CD4-positive, alpha-beta T cell treated with Interleukin-2 at 100 ng/mL for 4 hours (primary cell): ENCODE measurements at regions not wholly inside any gene's neighbourhood (a gene's known extent, or its start where the extent isn't known, plus 50 kb on each side); places are given as distances from the start of the nearest gene placed in this dataset.

ENCODE experiments used
- DNase-seq: peaks from one replicate; pipeline ENCODE4 v3.0.0-alpha.2; 2020; ENCODE audit warnings: low spot score

- no peak for DNase-seq
Measured at GRCh38 chr2:7598402-7598801, 681.2 kb downstream of the RNF144A start.

GRCh38 chr2:7599462-7600258, 682.4 kb downstream of the RNF144A start:
- DNase-seq, result no peak

- no peak for DNase-seq
Measured at GRCh38 chr2:7601990-7602389, 684.8 kb downstream of the RNF144A start.

DNA sequence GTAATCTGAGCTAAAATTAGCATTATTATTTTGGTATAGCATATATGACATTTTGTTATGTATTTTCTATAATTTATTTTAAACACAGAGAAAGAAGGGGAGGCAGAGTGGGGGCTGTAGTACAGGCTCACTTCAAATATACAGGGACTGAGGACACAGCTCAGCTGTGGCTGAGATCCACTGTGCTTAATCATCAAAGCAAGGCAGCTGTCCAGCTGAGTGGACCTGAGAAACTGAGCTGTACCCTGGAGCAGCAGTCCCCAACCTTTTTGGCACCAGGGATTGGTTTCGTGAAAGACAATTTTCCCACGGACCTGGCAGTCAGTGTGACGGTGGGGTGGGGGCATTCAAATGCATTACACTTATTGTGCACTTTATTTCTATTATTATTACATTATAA, 687.2 kb downstream of the RNF144A start:
- no peak for DNase-seq

- no peak for DNase-seq
Measured at GRCh38 chr2:7607441-7608173, 690.4 kb downstream of the RNF144A start.

- no peak for DNase-seq
Measured at GRCh38 chr2:7609556-7609955, 692.3 kb downstream of the RNF144A start.

DNA sequence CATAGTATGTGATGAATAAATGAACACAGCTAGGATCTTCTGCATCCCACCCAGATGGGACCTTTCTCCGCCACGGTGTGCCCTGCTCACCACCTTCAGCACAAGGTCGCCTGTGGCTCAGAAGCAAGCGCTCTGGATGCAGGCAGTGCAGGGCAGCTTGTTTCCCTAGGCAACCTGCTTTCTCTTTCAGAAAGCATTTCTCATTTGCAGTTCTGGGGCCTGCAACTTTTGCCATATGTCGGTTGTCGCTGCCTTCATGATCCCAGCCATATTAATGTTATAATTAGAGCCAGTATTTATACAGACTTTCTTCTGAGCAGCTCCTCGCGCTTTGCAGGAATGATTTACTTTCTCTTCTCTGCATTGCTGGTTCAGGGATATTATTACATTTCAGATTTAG, 692.8 kb downstream of the RNF144A start:
- DNase-seq, result no peak

- DNase-seq, result no peak
Measured at GRCh38 chr2:7611750-7612149, 694.5 kb downstream of the RNF144A start.

GRCh38 chr2:7612969-7613368, 695.8 kb downstream of the RNF144A start:
- no peak for DNase-seq

- no peak for DNase-seq
Measured at GRCh38 chr2:7613831-7614230, 696.6 kb downstream of the RNF144A start.

DNA sequence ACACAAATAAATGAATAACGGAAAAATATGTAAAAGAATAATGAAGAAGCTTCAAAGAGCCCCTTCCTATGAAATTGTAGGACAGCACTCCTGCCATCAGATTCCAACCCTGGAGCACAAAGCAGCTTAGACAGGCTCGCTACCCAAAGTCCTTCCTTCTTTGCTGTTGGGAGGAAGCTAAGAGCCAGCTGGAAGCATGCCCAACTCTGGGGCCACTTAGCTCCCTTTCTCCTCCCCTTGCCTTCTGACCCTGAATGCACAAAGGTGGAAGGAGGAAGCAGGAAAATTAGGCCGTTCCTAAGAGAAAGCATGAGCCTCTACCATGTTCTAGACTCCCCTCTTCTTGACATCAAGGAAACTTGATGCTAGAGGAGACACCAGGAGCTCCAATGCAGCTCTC, 700.8 kb downstream of the RNF144A start:
- DNase-seq, result no peak

GRCh38 chr2:7619203-7619970, 702.2 kb downstream of the RNF144A start:
- no peak for DNase-seq

DNA sequence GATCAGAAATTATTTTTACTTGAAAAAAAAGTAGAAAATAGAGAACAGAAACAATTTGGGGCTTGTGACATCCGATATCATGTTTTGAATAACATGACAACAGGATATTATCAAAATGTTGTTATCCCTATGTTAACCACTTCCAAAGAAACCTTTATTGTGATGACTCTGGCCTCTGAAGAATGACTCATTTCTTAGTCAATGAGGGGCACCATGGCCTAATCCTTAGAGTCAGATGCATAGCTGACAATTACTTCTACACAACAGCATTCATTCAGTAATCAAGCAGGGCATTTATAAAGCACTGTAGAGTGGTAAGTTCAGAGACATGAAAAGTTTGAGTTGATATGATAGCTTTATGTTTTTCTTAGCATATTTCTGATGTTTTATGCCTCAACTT, 703.0 kb downstream of the RNF144A start:
- DNase-seq, result no peak

DNA sequence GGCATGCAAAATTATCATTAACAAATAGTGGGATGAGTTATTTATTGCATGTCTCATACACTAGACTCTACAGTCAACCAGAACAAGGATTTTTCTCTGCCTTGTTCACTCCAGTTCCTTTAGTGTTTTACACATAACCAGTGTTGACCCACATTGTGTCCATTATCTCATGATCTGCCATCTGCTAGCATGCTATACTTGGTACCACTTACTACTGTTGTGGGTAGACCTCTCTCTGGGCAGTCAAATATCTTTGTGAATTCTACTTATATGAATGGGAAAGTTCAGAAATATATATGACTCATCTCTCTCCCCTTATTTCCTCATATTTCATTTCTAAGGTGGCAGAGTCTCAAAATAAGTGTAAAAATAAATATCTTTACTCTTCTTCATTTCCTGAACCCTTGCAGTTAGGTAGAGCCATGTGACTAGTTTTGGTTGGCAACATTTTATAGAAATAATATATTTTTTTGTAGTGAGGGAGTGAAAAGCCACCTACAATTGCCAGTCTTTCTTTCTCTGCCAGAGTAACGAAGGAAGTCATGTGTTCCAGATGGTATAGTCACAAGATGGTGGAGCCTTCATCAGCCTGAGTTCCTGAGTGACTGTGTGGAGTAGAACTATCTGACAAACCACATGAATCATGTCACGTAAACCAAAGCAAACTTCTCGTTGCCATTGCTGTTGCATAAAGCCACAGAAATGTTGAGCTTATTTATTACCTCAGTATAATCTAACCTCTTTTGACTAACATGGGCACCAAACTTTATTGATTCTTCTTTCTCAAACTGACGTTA, 704.0 kb downstream of the RNF144A start:
- DNase-seq, result no peak

DNA sequence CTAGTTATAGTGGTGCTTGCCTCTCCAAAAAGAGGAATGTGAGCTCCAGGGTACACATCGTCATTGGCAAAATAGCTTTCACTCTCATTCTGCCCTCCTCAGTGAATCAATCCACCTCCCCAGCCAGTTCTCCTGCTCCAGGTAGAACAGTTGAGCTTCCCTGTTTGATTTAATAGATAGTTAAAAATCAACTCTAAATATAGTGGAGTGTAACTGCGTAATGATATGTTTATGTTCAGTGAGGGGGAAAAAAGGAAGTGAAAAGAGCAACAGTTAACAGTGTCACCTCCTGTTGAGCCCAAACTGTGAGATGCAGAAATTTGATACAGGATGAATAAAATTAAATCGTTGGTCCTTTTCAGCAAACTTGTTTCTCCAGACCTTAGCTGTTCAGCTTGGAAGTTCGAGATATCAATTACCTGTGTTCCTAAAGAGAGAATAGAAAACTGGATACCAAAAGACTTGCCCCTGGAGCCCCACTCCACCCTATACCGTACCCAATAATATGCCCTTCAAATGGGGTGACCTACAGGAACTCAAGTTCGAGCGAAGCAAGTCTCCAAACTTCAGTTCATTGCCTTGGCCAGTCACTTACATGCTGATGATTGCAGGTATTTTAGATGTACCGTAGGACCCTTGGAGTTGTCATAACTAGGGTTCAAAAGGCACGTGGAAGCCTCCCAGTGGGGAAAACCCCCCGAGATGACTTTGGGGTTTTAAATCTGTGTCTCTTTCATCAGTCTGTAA, 708.4 kb downstream of the RNF144A start:
- no peak for DNase-seq

- no peak for DNase-seq
Measured at GRCh38 chr2:7626139-7626537, 708.9 kb downstream of the RNF144A start.

DNA sequence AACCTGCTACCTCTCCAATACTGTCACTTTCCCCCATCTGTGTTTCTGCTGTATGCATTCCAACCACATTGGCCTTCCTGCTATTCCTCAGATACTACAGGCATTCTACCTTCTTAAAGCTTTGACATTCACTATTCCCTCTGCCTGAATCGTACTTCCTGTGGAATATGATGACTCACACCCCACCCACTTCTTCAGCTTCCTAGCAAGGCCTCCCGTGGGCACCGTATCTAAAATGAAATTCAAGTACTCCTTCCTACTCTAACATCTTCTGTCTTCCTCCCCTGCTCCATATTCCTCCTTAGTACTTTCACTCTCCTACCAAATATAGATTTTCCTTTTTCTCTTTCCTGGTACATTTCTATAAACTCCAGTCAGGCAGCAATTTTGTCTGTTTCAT, 710.4 kb downstream of the RNF144A start:
- DNase-seq, result no peak

DNA sequence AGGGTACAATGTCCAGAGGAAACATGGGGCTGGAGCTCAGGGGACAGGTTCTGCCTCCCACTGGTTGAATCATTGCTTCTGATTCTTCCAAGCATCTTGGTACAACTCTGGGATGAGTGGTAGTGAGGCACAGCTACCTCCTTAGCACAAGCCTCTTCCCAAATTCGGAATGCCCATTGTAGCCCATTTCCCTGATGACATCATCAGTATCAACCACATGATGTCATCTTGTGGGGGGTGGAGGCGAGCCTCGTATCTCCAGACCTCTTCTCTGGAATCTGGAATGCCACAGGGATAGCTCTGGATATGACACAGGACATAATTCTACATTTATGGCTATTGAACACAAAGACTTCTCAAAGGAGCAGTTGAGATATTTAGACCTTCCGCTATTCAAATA, 715.2 kb downstream of the RNF144A start:
- DNase-seq, result no peak

DNA sequence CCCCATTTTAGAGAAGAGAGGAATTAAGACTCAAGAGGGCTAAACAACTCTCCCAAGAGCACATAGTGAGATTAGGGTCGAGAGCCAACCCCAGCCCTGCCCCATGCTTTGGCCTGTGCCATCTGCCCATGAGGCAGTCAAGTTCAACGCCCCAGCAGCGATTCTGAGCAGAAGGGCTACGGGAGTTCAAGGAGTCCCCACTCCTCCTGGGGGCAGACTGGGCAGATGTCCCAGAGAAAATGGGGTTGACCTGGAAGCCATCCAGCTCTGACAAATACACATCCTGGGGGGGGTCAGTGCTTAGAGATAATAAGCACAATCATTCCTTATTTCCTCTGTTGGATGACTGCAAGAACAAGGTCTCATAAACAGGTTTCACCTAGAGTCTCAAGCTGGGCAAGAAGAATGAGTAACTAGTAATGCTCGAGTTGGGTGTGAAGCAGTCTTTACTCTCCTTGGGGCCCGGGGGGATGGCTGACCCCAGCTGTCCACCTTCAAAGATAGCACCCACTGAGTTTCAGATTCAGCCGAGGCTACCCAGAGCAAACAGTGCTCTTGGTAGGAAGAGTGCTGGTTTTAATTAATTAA, 716.4 kb downstream of the RNF144A start:
- DNase-seq, result no peak

- DNase-seq, result no peak
Measured at GRCh38 chr2:7634409-7634808, 717.2 kb downstream of the RNF144A start.

DNA sequence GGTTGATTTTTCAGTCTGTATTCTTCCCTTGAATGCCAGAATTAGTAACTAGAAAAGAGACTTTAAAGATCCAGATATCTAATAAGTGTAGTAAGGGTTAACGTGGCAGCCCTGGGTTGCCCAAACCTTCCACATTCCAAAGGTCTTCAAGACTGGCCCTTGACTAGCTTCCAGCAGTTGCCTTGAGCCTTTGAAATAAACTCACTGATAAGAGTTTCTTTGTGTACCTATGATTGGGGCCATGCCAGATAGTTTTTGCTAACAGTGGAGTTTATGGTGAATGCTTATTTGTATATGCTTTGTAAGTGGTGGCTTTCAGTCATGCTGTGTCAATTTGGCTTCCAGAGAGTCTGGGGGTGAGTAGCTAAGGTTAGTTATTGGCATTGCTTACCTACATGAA, 722.3 kb downstream of the RNF144A start:
- DNase-seq, result no peak
